GM12878 (cell line): ENCODE measurements at regions not wholly inside any gene's neighbourhood (a gene's known extent, or its start where the extent isn't known, plus 50 kb on each side); places are given as distances from the start of the nearest gene placed in this dataset.

Source experiments
- BRCA1 ChIP-seq: IDR thresholded peaks from 2 replicates; pipeline ENCODE4 v1.6.1; 2011; ENCODE audit warnings: low read depth, low read length, improper control_type of control experiment
- JUNB ChIP-seq: IDR thresholded peaks from 2 replicates; pipeline ENCODE4 v1.6.1; 2016; ENCODE audit warnings: antibody characterized with exemption, mild to moderate bottlenecking
- NFYB ChIP-seq: IDR thresholded peaks from 2 replicates; pipeline ENCODE4 v1.6.1; 2011; ENCODE audit warnings: low read depth, mild to moderate bottlenecking, low read length, improper control_type of control experiment, moderate library complexity; ENCODE audit not compliant: insufficient read depth
- POLR2AphosphoS5 ChIP-seq: IDR thresholded peaks from 2 replicates; pipeline ENCODE4 v1.6.1; 2011; ENCODE audit warnings: mild to moderate bottlenecking, low read length, inconsistent platforms
- RFX5 ChIP-seq: IDR thresholded peaks from 2 replicates; pipeline ENCODE4 v1.6.1; 2011; ENCODE audit warnings: low read depth, low read length, improper control_type of control experiment
- ZZZ3 ChIP-seq: IDR thresholded peaks from 2 replicates; pipeline ENCODE4 v1.6.1; 2011; ENCODE audit warnings: low read depth; ENCODE audit not compliant: control insufficient read depth, insufficient read length
- TF ChIP-seq, protein P1 (sequence below): IDR thresholded peaks from 2 replicates; pipeline ENCODE4 v1.6.1; 2012; ENCODE audit warnings: low read depth, low read length, improper control_type of control experiment
- TF ChIP-seq, protein P2 (sequence below): IDR thresholded peaks from 2 replicates; pipeline ENCODE4 v1.6.1; 2012; ENCODE audit warnings: low read length, inconsistent platforms
- TF ChIP-seq, protein P3 (sequence below): fragments of 450-650 bp; IDR thresholded peaks from 2 replicates; pipeline ENCODE4 v1.6.1; 2018; ENCODE audit warnings: mild to moderate bottlenecking, low read depth, moderate library complexity; ENCODE audit not compliant: partially characterized antibody
- TF ChIP-seq, protein P4 (sequence below), 3 experiments: IDR thresholded peaks in 2 of 3; conservative IDR thresholded peaks in 1 of 3; 2 replicates each; pipeline ENCODE4 v1.5.1; 2011; ENCODE audit warnings: low read depth in 3 of 3, low read length in 3 of 3, mild to moderate bottlenecking in 3 of 3, control low read depth in 2 of 3, moderate library complexity in 2 of 3, inconsistent platforms in 1 of 3, mixed read lengths in 1 of 3; ENCODE audit not compliant: control insufficient read depth in 2 of 3, insufficient read depth in 1 of 3; ENCODE audit errors: extremely low read depth in 1 of 3

DNA sequence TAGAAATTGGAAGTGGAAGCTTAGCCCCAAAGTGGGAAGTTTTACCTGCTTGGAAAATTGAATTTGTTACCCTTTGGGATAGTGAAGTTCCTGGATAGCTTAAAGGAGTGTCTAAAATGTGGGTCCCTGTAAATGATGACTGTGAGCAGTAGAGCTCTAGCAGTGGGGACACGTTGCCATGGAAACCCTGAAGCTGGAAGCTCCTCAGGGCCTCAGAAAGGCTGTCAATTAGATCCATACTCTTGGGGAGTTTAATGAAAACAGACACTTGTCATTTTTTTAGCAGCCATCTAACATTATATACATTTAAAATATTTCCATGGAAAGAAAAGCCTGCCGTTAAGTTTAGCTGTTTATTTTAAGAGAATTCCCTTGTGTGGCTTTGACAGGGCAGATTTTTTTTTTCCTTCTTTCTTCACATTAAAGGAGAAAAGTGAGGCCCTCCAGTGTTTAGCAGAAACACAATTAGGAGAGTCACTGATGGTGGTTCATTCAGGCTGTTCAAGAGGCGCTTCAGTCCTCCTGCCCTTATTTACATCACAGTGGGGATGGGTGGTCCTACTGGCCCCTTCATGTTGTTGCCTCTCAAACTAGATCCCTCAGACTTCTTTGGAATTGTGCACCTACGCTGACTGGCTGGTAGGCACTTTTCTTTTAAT, 518.4 kb downstream of the CCSER2 start:
- TF ChIP-seq, protein P1, sequence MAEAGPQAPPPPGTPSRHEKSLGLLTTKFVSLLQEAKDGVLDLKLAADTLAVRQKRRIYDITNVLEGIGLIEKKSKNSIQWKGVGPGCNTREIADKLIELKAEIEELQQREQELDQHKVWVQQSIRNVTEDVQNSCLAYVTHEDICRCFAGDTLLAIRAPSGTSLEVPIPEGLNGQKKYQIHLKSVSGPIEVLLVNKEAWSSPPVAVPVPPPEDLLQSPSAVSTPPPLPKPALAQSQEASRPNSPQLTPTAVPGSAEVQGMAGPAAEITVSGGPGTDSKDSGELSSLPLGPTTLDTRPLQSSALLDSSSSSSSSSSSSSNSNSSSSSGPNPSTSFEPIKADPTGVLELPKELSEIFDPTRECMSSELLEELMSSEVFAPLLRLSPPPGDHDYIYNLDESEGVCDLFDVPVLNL, result no peak
- TF ChIP-seq, protein P2, sequence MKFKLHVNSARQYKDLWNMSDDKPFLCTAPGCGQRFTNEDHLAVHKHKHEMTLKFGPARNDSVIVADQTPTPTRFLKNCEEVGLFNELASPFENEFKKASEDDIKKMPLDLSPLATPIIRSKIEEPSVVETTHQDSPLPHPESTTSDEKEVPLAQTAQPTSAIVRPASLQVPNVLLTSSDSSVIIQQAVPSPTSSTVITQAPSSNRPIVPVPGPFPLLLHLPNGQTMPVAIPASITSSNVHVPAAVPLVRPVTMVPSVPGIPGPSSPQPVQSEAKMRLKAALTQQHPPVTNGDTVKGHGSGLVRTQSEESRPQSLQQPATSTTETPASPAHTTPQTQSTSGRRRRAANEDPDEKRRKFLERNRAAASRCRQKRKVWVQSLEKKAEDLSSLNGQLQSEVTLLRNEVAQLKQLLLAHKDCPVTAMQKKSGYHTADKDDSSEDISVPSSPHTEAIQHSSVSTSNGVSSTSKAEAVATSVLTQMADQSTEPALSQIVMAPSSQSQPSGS, result no peak
- TF ChIP-seq, protein P3, sequence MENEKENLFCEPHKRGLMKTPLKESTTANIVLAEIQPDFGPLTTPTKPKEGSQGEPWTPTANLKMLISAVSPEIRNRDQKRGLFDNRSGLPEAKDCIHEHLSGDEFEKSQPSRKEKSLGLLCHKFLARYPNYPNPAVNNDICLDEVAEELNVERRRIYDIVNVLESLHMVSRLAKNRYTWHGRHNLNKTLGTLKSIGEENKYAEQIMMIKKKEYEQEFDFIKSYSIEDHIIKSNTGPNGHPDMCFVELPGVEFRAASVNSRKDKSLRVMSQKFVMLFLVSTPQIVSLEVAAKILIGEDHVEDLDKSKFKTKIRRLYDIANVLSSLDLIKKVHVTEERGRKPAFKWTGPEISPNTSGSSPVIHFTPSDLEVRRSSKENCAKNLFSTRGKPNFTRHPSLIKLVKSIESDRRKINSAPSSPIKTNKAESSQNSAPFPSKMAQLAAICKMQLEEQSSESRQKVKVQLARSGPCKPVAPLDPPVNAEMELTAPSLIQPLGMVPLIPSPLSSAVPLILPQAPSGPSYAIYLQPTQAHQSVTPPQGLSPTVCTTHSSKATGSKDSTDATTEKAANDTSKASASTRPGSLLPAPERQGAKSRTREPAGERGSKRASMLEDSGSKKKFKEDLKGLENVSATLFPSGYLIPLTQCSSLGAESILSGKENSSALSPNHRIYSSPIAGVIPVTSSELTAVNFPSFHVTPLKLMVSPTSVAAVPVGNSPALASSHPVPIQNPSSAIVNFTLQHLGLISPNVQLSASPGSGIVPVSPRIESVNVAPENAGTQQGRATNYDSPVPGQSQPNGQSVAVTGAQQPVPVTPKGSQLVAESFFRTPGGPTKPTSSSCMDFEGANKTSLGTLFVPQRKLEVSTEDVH, result no peak
- TF ChIP-seq JUNB (no peak), BRCA1 (no peak), NFYB (no peak), POLR2AphosphoS5 (no peak), ZZZ3 (no peak), RFX5 (no peak)
- TF ChIP-seq, protein P4, sequence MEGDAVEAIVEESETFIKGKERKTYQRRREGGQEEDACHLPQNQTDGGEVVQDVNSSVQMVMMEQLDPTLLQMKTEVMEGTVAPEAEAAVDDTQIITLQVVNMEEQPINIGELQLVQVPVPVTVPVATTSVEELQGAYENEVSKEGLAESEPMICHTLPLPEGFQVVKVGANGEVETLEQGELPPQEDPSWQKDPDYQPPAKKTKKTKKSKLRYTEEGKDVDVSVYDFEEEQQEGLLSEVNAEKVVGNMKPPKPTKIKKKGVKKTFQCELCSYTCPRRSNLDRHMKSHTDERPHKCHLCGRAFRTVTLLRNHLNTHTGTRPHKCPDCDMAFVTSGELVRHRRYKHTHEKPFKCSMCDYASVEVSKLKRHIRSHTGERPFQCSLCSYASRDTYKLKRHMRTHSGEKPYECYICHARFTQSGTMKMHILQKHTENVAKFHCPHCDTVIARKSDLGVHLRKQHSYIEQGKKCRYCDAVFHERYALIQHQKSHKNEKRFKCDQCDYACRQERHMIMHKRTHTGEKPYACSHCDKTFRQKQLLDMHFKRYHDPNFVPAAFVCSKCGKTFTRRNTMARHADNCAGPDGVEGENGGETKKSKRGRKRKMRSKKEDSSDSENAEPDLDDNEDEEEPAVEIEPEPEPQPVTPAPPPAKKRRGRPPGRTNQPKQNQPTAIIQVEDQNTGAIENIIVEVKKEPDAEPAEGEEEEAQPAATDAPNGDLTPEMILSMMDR (IDR thresholded peaks at IDR 0.05 in 2 of 3, conservative IDR thresholded peaks at IDR 0.05 in 1 of 3; ENCODE audit: control insufficient read depth in 2 of 3, extremely low read depth in 1 of 3, insufficient read depth in 1 of 3, low read depth in 3 of 3, low read length in 3 of 3), result no peak
